Amygdala (tissue), 56 donors: ENCODE measurements at regions not wholly inside any gene's neighbourhood (a gene's known extent, or its start where the extent isn't known, plus 50 kb on each side); places are given as distances from the start of the nearest gene placed in this dataset.
"Not testable (repeated sequence)": the region's sequence is repeated elsewhere in the genome, so short reads cannot be mapped to it uniquely, and the experiment has no call there.

ENCODE experiments used
- DNase-seq, 56 donors: peaks; one replicate each; lab custom pipeline; 2025; lab: John Stamatoyannopoulos, UW

- peak in 43 of 56 donors; percentile 22 to 77 (median 44) for DNase-seq
Measured at GRCh38 chr12:123064366-123064765, 83.9 kb downstream of the ARL6IP4 start.

- no peak for DNase-seq
Measured at GRCh38 chr12:123063535-123063934, 83.1 kb downstream of the ARL6IP4 start.

GRCh38 chr12:123062681-123063486, 82.4 kb downstream of the ARL6IP4 start:
- DNase-seq, result peak in 1 of 56 donors; percentile 15

GRCh38 chr12:123061441-123062205, 81.1 kb downstream of the ARL6IP4 start:
- no peak for DNase-seq

- DNase-seq, result no peak
Measured at GRCh38 chr12:123059500-123059899, 79.0 kb downstream of the ARL6IP4 start.

GRCh38 chr12:123058980-123059379, 78.5 kb downstream of the ARL6IP4 start:
- DNase-seq, result no peak

GRCh38 chr12:123058481-123058880, 78.0 kb downstream of the ARL6IP4 start:
- no peak for DNase-seq

- no peak for DNase-seq
Measured at GRCh38 chr12:123057513-123058265, 77.2 kb downstream of the ARL6IP4 start.

GRCh38 chr12:123056709-123057108, 76.2 kb downstream of the ARL6IP4 start:
- no peak for DNase-seq

GRCh38 chr12:123056053-123056452, 75.6 kb downstream of the ARL6IP4 start:
- DNase-seq, result no peak

- DNase-seq, result peak in 18 of 56 donors; percentile 19 to 57 (median 37)
Measured at GRCh38 chr12:123055281-123055766, 74.8 kb downstream of the ARL6IP4 start.

GRCh38 chr12:123054371-123054770, 73.9 kb downstream of the ARL6IP4 start:
- DNase-seq, result no peak

GRCh38 chr12:123051556-123051955, 71.1 kb downstream of the ARL6IP4 start:
- DNase-seq, result no peak

GRCh38 chr12:123050913-123051312, 70.4 kb downstream of the ARL6IP4 start:
- no peak for DNase-seq

- DNase-seq, result no peak
Measured at GRCh38 chr12:123050331-123050831, 69.9 kb downstream of the ARL6IP4 start.

GRCh38 chr12:123049398-123050240, 69.1 kb downstream of the ARL6IP4 start:
- DNase-seq, result peak in 7 of 56 donors; percentile 12 to 37 (median 23)

- DNase-seq, result not testable (repeated sequence)
Measured at GRCh38 chr12:123047892-123048291, 67.4 kb downstream of the ARL6IP4 start.

GRCh38 chr12:123047289-123047688, 66.8 kb downstream of the ARL6IP4 start:
- DNase-seq, result no peak

- DNase-seq, result peak in 3 of 56 donors; percentile 15 to 22 (median 18)
Measured at GRCh38 chr12:123046431-123046830, 66.0 kb downstream of the ARL6IP4 start.

GRCh38 chr12:123045678-123046077, 65.2 kb downstream of the ARL6IP4 start:
- DNase-seq, result no peak
